ENCODE measurements at regions not wholly inside any gene's neighbourhood (a gene's known extent, or its start where the extent isn't known, plus 50 kb on each side); places are given as distances from the start of the nearest gene placed in this dataset.

- TF ChIP-seq STAT6 (CRISPR knock-in tag; IDR thresholded peaks at IDR 0.05; ENCODE audit: borderline replicate concordance) (no peak), RFX5 (IDR thresholded peaks at IDR 0.05; ENCODE audit: low read depth, low read length) (no peak), ZNF282 (IDR thresholded peaks at IDR 0.05; ENCODE audit: partially characterized antibody) (no peak), AHDC1 (CRISPR knock-in tag; IDR thresholded peaks at IDR 0.05; ENCODE audit: borderline replicate concordance) (no peak), ZC3H4 (CRISPR knock-in tag; IDR thresholded peaks at IDR 0.05; ENCODE audit: borderline replicate concordance) (no peak), JUN (CRISPR knock-in tag; IDR thresholded peaks at IDR 0.05) (no peak), SSRP1 (CRISPR knock-in tag; IDR thresholded peaks at IDR 0.05) (no peak), BRD4 (CRISPR knock-in tag; IDR thresholded peaks at IDR 0.05) (no peak), ATF5 (CRISPR knock-in tag; IDR thresholded peaks at IDR 0.05; ENCODE audit: low read depth) (no peak), SCMH1 (CRISPR knock-in tag; IDR thresholded peaks at IDR 0.05; ENCODE audit: borderline replicate concordance) (no peak), TEAD3 (CRISPR knock-in tag; optimal IDR thresholded peaks at IDR 0.05; ENCODE audit: borderline replicate concordance) (peak; percentile 19), ZNF629 (CRISPR knock-in tag; conservative IDR thresholded peaks at IDR 0.05) (0 out of 2 replicates have a peak, but pooled peaks have one; percentile 11), KLF13 (CRISPR knock-in tag; IDR thresholded peaks at IDR 0.05) (no peak), ZNF605 (CRISPR knock-in tag; IDR thresholded peaks at IDR 0.05) (peak; percentile 90), EP300 (IDR thresholded peaks at IDR 0.05; ENCODE audit: low read depth in 2 of 2, low read length in 2 of 2) (no peak), EP300 (CRISPR knock-in tag; IDR thresholded peaks at IDR 0.05; ENCODE audit: borderline replicate concordance) (no peak), MED13 (CRISPR knock-in tag; IDR thresholded peaks at IDR 0.05) (peak; percentile 73; the same call in 1 of the 2 replicates), ZSCAN29 (CRISPR knock-in tag; conservative IDR thresholded peaks at IDR 0.05) (no peak), ZBTB7B (CRISPR knock-in tag; IDR thresholded peaks at IDR 0.05) (peak; percentile 50; the same call in 1 of the 2 replicates), ZNF362 (CRISPR knock-in tag; IDR thresholded peaks at IDR 0.05; ENCODE audit: borderline replicate concordance) (no peak)
Observed at GRCh38 chr11:116605543-116606459, 167.0 kb downstream of the BUD13 start (continued).

Measured in HepG2 (cell line).